Neural cell (in vitro differentiated cells): ENCODE measurements at regions not wholly inside any gene's neighbourhood (a gene's known extent, or its start where the extent isn't known, plus 50 kb on each side); places are given as distances from the start of the nearest gene placed in this dataset.

Experiments used
- H2AFZ ChIP-seq: fragments of 200-600, 300-800 bp; sonication (generic), shearing (Covaris generic); 2 replicates; pipeline ENCODE4 v1.6.0; 2014; ENCODE audit warnings: low read depth, mild to moderate bottlenecking, antibody characterized with exemption, low read length, moderate library complexity
- H3F3A ChIP-seq: fragments of 200-600 bp; shearing (Covaris generic); 2 replicates; pipeline ENCODE4 v1.6.1; 2016; ENCODE audit warnings: mild to moderate bottlenecking, moderate library complexity, mixed read lengths, antibody characterized with exemption, low read length; ENCODE audit not compliant: insufficient read depth, poor library complexity, severe bottlenecking
- H3K27ac ChIP-seq: fragments of 200-600, 300-800 bp; sonication (generic), shearing (Covaris generic); 2 replicates; pipeline ENCODE4 v1.5.1; 2014; ENCODE audit warnings: mild to moderate bottlenecking, low read length, moderate library complexity
- H3K27me3 ChIP-seq: fragments of 300-800, 200-600 bp; sonication (generic), shearing (Covaris generic); 2 replicates; pipeline ENCODE4 v1.6.0; 2014; ENCODE audit warnings: mild to moderate bottlenecking, low read depth, low read length, moderate library complexity; ENCODE audit not compliant: insufficient read depth
- H3K36me3 ChIP-seq: fragments of 300-800, 200-600 bp; sonication (generic), shearing (Covaris generic); 2 replicates; pipeline ENCODE4 v1.5.1; 2014; ENCODE audit warnings: mild to moderate bottlenecking, antibody characterized with exemption, low read length, moderate library complexity; ENCODE audit not compliant: insufficient read depth
- H3K4me2 ChIP-seq: fragments of 300-800, 200-600 bp; sonication (generic), shearing (Covaris generic); 2 replicates; pipeline ENCODE4 v1.6.0; 2014; ENCODE audit warnings: mild to moderate bottlenecking, low read length
- H3K4me3 ChIP-seq: fragments of 300-800, 200-600 bp; sonication (generic), shearing (Covaris generic); 2 replicates; pipeline ENCODE4 v1.5.1; 2014; ENCODE audit warnings: mild to moderate bottlenecking, low read length, moderate library complexity
- H3K79me2 ChIP-seq: fragments of 200-600 bp; shearing (Covaris generic); replicated peaks from 2 replicates; pipeline ENCODE4 v1.6.0; 2014; ENCODE audit warnings: mild to moderate bottlenecking, low read length, moderate library complexity; ENCODE audit not compliant: insufficient read depth
- H3K9ac ChIP-seq: fragments of 300-800, 200-600 bp; sonication (generic), shearing (Covaris generic); 2 replicates; pipeline ENCODE4 v1.6.1; 2016; ENCODE audit warnings: mild to moderate bottlenecking, low read length, mixed read lengths
- H3K9me2 ChIP-seq: fragments of 200-600 bp; shearing (Covaris generic); 2 replicates; pipeline ENCODE4 v1.6.1; 2016; ENCODE audit warnings: mild to moderate bottlenecking, low read length, mixed read lengths; ENCODE audit not compliant: insufficient read depth
- H3K9me3 ChIP-seq: fragments of 200-600, 300-800 bp; sonication (generic), shearing (Covaris generic); 2 replicates; pipeline ENCODE4 v1.6.1; 2016; ENCODE audit warnings: mild to moderate bottlenecking, mixed run types, low read length, moderate library complexity, mixed read lengths
- H4K20me1 ChIP-seq: fragments of 200-600 bp; shearing (Covaris generic); 2 replicates; pipeline ENCODE4 v1.6.1; 2016; ENCODE audit warnings: mild to moderate bottlenecking, mixed run types; ENCODE audit not compliant: insufficient read depth
- CTCF ChIP-seq: fragments of 450-650 bp; IDR thresholded peaks from 2 replicates; pipeline ENCODE4 v1.5.1; 2014; ENCODE audit warnings: antibody characterized with exemption, mild to moderate bottlenecking, moderate library complexity; ENCODE audit not compliant: poor library complexity, severe bottlenecking
- EP300 ChIP-seq: fragments of 450-650 bp; conservative IDR thresholded peaks from 2 replicates; pipeline ENCODE4 v1.6.1; 2014; ENCODE audit warnings: antibody characterized with exemption, mild to moderate bottlenecking, moderate library complexity; ENCODE audit not compliant: poor library complexity, severe bottlenecking
- EZH2 ChIP-seq: fragments of 200-600, 300-800 bp; shearing (Covaris generic), sonication (generic); IDR thresholded peaks from 2 replicates; pipeline ENCODE4 v1.6.1; 2014; ENCODE audit warnings: antibody characterized with exemption, low read length, borderline replicate concordance, mild to moderate bottlenecking; ENCODE audit not compliant: insufficient read depth, poor library complexity, severe bottlenecking
- MXI1 ChIP-seq: fragments of 450-650 bp; conservative IDR thresholded peaks from 2 replicates; pipeline ENCODE4 v1.6.1; 2014; ENCODE audit warnings: antibody characterized with exemption, mild to moderate bottlenecking; ENCODE audit not compliant: poor library complexity, severe bottlenecking
- POLR2AphosphoS5 ChIP-seq: IDR thresholded peaks from 2 replicates; pipeline ENCODE4 v1.6.1; 2012
- RAD21 ChIP-seq: fragments of 450-650 bp; conservative IDR thresholded peaks from 2 replicates; pipeline ENCODE4 v1.6.1; 2014; ENCODE audit warnings: antibody characterized with exemption, mild to moderate bottlenecking, moderate library complexity
- REST ChIP-seq: IDR thresholded peaks from 2 replicates; pipeline ENCODE4 v1.6.1; 2012; ENCODE audit warnings: borderline replicate concordance
- SMC3 ChIP-seq: fragments of 450-650 bp; conservative IDR thresholded peaks from 2 replicates; pipeline ENCODE4 v1.6.1; 2014; ENCODE audit warnings: antibody characterized with exemption, mild to moderate bottlenecking, moderate library complexity; ENCODE audit not compliant: poor library complexity
- TAF1 ChIP-seq: IDR thresholded peaks from 2 replicates; pipeline ENCODE4 v1.6.1; 2012; ENCODE audit warnings: low read depth

- Histone ChIP-seq H3K79me2 (no peaks in the 10 kb centered on the region), H3F3A (no peaks in the 10 kb centered on the region), H3K36me3 (no peaks in the 10 kb centered on the region), H4K20me1 (no peaks in the 10 kb centered on the region), H3K9me3 (no peaks in the 10 kb centered on the region), H3K9ac (no peak overlapping the region), H3K27ac (no peak overlapping the region), H3K4me3 (no peak overlapping the region), H3K4me2 (no peak overlapping the region), H2AFZ (no peak overlapping the region), H3K27me3 (no peaks in the 10 kb centered on the region), H3K9me2 (no peaks in the 10 kb centered on the region)
- TF ChIP-seq MXI1 (no peak), RAD21 (no peak), REST (no peak), SMC3 (no peak), POLR2AphosphoS5 (no peak), CTCF (no peak), EZH2 (no peak), EP300 (no peak), TAF1 (no peak)
Measured at GRCh38 chr11:32313477-32313876, 121.9 kb downstream of the WT1 start.

- Histone ChIP-seq H3K9me2 (no peaks in the 10 kb centered on the region), H3K79me2 (no peaks in the 10 kb centered on the region)
- TF ChIP-seq SMC3 (no peak), REST (no peak), POLR2AphosphoS5 (no peak)
Measured at GRCh38 chr11:32315121-32315520, 120.2 kb downstream of the WT1 start.

More at GRCh38 chr11:32315121-32315520, 120.2 kb downstream of the WT1 start:
- Histone ChIP-seq H4K20me1 (no peaks in the 10 kb centered on the region), H3K27me3 (no peaks in the 10 kb centered on the region), H3K36me3 (no peaks in the 10 kb centered on the region), H3K4me2 (no peak overlapping the region), H3F3A (no peaks in the 10 kb centered on the region), H3K4me3 (no peak overlapping the region), H3K9ac (no peak overlapping the region), H3K9me3 (no peaks in the 10 kb centered on the region), H2AFZ (no peak overlapping the region), H3K27ac (no peak overlapping the region)
